ENCODE measurements at regions not wholly inside any gene's neighbourhood (a gene's known extent, or its start where the extent isn't known, plus 50 kb on each side); places are given as distances from the start of the nearest gene placed in this dataset.

DNA sequence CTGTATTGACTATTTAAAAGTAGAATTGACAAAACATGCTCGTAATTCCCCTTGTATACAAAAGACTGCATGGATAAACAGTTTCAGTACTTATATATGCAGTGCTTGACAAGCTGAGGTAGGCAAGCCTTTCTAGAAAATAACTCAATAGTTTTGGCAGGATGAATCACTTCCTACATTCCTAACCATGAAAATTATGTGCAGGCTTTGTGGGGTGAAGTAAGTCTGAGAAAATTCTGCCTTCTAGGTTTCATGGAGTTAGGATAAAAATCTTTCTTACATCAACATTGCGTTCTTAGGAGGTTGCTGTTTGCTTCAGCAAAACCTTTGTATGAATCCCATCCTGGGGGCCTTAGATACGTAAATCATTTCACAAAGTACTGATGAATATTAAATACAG lies 801.4 kb upstream of the EYS start:
- TF ChIP-seq, protein P1, sequence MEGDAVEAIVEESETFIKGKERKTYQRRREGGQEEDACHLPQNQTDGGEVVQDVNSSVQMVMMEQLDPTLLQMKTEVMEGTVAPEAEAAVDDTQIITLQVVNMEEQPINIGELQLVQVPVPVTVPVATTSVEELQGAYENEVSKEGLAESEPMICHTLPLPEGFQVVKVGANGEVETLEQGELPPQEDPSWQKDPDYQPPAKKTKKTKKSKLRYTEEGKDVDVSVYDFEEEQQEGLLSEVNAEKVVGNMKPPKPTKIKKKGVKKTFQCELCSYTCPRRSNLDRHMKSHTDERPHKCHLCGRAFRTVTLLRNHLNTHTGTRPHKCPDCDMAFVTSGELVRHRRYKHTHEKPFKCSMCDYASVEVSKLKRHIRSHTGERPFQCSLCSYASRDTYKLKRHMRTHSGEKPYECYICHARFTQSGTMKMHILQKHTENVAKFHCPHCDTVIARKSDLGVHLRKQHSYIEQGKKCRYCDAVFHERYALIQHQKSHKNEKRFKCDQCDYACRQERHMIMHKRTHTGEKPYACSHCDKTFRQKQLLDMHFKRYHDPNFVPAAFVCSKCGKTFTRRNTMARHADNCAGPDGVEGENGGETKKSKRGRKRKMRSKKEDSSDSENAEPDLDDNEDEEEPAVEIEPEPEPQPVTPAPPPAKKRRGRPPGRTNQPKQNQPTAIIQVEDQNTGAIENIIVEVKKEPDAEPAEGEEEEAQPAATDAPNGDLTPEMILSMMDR (conservative IDR thresholded peaks at IDR 0.05; ENCODE audit: low read depth, low read length): no peak
- TF ChIP-seq EZH2 (IDR thresholded peaks at IDR 0.05; ENCODE audit: low read length, unreplicated experiment) (no peak), EZH2phosphoT487 (IDR thresholded peaks at IDR 0.05; ENCODE audit: borderline replicate concordance, low read length) (no peak)
